Left ventricle myocardium inferior (tissue), 1 donor: ENCODE measurements at regions not wholly inside any gene's neighbourhood (a gene's known extent, or its start where the extent isn't known, plus 50 kb on each side); places are given as distances from the start of the nearest gene placed in this dataset.

Experiments
- DNase-seq: peaks from one replicate; pipeline ENCODE4 v3.0.0-alpha.2; 2020
- H3K27ac ChIP-seq: fragments of 200-600 bp; replicated peaks from 2 replicates; pipeline ENCODE4 v1.8.0; 2021
- H3K27me3 ChIP-seq: fragments of 200-600 bp; 2 replicates; pipeline ENCODE4 v1.8.0; 2021; ENCODE audit warnings: low read depth
- H3K36me3 ChIP-seq: fragments of 200-600 bp; 2 replicates; pipeline ENCODE4 v1.8.0; 2021
- H3K4me1 ChIP-seq: fragments of 200-600 bp; 2 replicates; pipeline ENCODE4 v1.8.0; 2021
- H3K4me3 ChIP-seq: fragments of 200-600 bp; 2 replicates; pipeline ENCODE4 v1.8.0; 2021; ENCODE audit warnings: mild to moderate bottlenecking, moderate library complexity
- H3K9me3 ChIP-seq: fragments of 200-600 bp; replicated peaks from 2 replicates; pipeline ENCODE4 v1.8.0; 2021
- intact Hi-C: fragments of 100-400 bp; cut with micrococcal nuclease; formaldehyde crosslinking; loops from one replicate; pipeline ENCODE4 v1.11.0; 2022
- TF ChIP-seq, protein P1 (sequence below): fragments of 200-600 bp; IDR thresholded peaks from 2 replicates; pipeline ENCODE4 v1.8.0; 2021; ENCODE audit warnings: antibody characterized with exemption, mild to moderate bottlenecking, borderline replicate concordance
- donor health status: DM: no; HTN: yes; CAD: no; lungs with severe emphysema.

GRCh38 chr3:43914269-43914668, 223.5 kb downstream of the ABHD5 start:
- TF ChIP-seq, protein P1, sequence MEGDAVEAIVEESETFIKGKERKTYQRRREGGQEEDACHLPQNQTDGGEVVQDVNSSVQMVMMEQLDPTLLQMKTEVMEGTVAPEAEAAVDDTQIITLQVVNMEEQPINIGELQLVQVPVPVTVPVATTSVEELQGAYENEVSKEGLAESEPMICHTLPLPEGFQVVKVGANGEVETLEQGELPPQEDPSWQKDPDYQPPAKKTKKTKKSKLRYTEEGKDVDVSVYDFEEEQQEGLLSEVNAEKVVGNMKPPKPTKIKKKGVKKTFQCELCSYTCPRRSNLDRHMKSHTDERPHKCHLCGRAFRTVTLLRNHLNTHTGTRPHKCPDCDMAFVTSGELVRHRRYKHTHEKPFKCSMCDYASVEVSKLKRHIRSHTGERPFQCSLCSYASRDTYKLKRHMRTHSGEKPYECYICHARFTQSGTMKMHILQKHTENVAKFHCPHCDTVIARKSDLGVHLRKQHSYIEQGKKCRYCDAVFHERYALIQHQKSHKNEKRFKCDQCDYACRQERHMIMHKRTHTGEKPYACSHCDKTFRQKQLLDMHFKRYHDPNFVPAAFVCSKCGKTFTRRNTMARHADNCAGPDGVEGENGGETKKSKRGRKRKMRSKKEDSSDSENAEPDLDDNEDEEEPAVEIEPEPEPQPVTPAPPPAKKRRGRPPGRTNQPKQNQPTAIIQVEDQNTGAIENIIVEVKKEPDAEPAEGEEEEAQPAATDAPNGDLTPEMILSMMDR: no peak
- no peaks in the 10 kb centered on the region for H3K4me1 ChIP-seq
- peaks cover 26% of the 10 kb centered on the region for H3K27me3 ChIP-seq
- no peaks in the 10 kb centered on the region for H3K36me3 ChIP-seq
- intact Hi-C loops: no loop called here
- no peak overlapping the region for H3K27ac ChIP-seq
- H3K9me3 ChIP-seq: peaks cover 12% of the 10 kb centered on the region
- H3K4me3 ChIP-seq: no peak overlapping the region
- no peak for DNase-seq

DNA sequence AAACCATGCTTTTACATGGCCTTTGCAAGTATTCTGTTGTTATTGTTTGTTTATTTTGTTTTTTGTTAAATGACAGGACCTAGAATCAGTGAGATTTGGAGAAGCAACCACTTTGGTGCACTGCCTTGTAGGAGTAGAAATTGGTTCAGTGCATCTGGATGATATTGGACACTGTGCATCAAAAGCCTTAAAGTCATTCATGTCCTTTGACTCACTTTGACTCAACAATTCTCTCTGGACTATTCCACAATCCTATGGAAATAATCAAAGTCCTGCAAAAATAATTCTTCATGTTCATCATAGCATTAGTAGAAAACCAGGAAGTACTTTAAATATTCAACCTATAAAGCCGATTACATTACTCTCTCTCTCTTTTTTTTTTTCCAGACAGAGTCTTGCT, 224.8 kb downstream of the ABHD5 start:
- Histone ChIP-seq H3K9me3 (peaks cover 12% of the 10 kb centered on the region), H3K36me3 (no peaks in the 10 kb centered on the region), H3K4me1 (no peaks in the 10 kb centered on the region), H3K27ac (no peak overlapping the region), H3K27me3 (peaks cover 37% of the 10 kb centered on the region), H3K4me3 (no peak overlapping the region)
- TF ChIP-seq, protein P1: no peak
- intact Hi-C loops: no loop called here
- DNase-seq: no peak

DNA sequence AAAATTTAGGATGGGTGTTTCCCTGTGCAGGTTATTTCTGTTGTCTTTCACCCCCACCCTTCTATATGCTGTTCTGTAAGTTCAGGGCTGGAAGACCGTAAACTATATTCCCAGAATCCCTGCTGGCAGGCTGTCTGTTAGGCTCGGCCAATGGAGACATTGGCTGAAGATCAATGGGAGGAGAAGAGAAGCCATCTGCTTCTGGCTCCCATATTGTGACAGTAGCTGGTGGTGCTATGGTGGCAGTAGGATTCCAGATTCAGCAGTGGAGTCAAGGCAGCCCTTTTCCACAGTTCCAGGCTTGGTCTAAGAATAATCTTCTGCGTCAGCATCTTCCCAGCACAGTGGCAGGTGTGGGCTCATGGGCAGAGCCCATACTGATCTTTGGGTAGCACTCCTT, 226.6 kb downstream of the ABHD5 start:
- H3K36me3 ChIP-seq: no peaks in the 10 kb centered on the region
- no peak for DNase-seq
- H3K4me1 ChIP-seq: no peaks in the 10 kb centered on the region
- intact Hi-C loops: no loop called here
- TF ChIP-seq, protein P1: no peak
- no peak overlapping the region for H3K4me3 ChIP-seq
- no peak overlapping the region for H3K27ac ChIP-seq
- peaks cover 12% of the 10 kb centered on the region for H3K9me3 ChIP-seq
- H3K27me3 ChIP-seq: peaks cover 55% of the 10 kb centered on the region

- intact Hi-C loops: no loop called here
- no peaks in the 10 kb centered on the region for H3K4me1 ChIP-seq
Observed at GRCh38 chr3:43919029-43919428, 228.3 kb downstream of the ABHD5 start.

DNA sequence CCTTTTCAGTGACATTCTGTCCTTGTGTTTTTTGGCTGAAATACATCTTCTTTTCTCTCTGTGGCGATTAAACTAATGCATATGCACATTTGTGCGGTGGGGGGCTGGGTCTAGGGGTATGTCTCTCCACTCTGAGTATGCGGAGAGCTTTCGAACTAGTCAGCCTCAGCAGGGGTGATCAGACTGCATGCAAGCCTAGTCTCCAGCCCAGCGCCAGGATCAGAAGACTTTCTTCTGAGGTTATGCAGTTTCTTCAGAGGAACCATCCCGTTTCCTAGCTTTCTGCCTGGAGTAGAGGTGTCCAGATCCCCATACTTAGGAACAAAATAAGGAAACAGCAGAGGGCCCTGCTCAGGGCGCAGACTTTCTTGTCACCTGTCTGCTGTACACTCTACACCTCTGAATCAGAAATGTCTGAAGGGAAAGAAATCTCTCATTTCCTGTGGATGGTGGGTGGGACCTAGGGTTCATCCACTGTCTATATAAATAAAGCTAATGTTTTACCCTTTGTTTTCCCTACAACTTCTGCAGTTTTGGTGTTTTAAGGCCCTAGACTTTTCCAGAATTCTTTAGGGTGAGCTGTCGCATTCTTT, 230.4 kb downstream of the ABHD5 start:
- peaks cover 88% of the 10 kb centered on the region for H3K27me3 ChIP-seq
- intact Hi-C loops: no loop called here
- H3K4me3 ChIP-seq: no peak overlapping the region
- H3K27ac ChIP-seq: no peak overlapping the region
- DNase-seq: no peak
- H3K4me1 ChIP-seq: no peaks in the 10 kb centered on the region
- TF ChIP-seq, protein P1: no peak
- H3K36me3 ChIP-seq: no peaks in the 10 kb centered on the region
- peaks cover 12% of the 10 kb centered on the region for H3K9me3 ChIP-seq

More at GRCh38 chr3:43919029-43919428, 228.3 kb downstream of the ABHD5 start:
- no peak overlapping the region for H3K27ac ChIP-seq
- H3K27me3 ChIP-seq: peaks cover 72% of the 10 kb centered on the region
- peaks cover 12% of the 10 kb centered on the region for H3K9me3 ChIP-seq
- no peaks in the 10 kb centered on the region for H3K36me3 ChIP-seq
- DNase-seq: no peak
- no peak overlapping the region for H3K4me3 ChIP-seq
- TF ChIP-seq, protein P1: no peak

DNA sequence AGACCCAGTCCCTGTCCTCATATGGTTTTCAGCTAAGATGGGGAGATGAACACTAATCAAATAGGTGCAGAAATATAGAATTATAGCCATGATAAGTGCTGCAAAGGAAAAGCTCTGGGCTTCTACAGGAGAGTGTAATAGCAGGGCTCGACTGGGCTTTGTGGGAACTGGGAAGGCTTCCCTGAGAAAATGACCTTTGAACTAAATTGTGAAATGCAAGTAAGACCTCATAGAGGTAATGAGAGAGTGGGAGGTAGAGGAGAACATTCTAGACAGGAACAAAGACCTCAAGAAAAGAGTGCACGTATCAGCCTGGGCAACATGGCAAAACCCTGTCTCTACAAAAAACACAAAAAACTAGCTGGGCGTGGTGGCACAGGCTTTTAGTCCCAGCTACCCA, 231.6 kb downstream of the ABHD5 start:
- no peaks in the 10 kb centered on the region for H3K4me1 ChIP-seq
- no peak overlapping the region for H3K4me3 ChIP-seq
- no peak overlapping the region for H3K27ac ChIP-seq
- DNase-seq: no peak
- peaks cover 3% of the 10 kb centered on the region for H3K9me3 ChIP-seq
- intact Hi-C loops: no loop called here
- TF ChIP-seq, protein P1: no peak
- H3K27me3 ChIP-seq: peaks cover 83% of the 10 kb centered on the region
- H3K36me3 ChIP-seq: no peaks in the 10 kb centered on the region
